ENCODE measurements at regions not wholly inside any gene's neighbourhood (a gene's known extent, or its start where the extent isn't known, plus 50 kb on each side); places are given as distances from the start of the nearest gene placed in this dataset.

DNA sequence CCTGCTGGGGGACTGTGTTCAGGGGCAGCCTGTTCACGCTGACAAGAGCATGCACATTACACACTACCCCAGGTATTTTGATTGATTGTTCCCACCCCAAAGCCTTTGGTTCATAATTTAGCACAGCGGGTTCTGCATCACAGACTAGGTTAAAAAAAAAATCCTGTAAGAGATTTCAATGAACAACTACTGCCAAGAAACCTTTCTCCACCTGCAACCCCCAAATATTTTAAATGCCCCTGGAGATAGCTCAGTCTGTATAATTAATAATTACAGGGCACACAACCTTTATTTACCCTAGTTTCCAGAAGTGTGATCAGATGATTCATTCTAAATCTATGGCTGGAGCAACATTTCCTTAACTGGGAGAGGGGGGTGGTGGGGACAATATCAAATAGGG lies 87.6 kb downstream of the NR2F2 start:
- H3K4me1 Mint-ChIP-seq, result peaks cover 1% of the 10 kb centered on the region
- no peak overlapping the region for H3K27ac Mint-ChIP-seq
- peaks cover 2% of the 10 kb centered on the region for H3K36me3 Mint-ChIP-seq (ENCODE audit: low read depth)
- H3K9me3 Mint-ChIP-seq, result no peaks in the 10 kb centered on the region
- H3K4me3 Mint-ChIP-seq, result no peak overlapping the region
- peaks cover 35% of the 10 kb centered on the region for H3K27me3 Mint-ChIP-seq
- POLR2A ChIA-PET, result no interaction called here
- no peak for DNase-seq
- CTCF ChIA-PET, result no interaction called here

DNA sequence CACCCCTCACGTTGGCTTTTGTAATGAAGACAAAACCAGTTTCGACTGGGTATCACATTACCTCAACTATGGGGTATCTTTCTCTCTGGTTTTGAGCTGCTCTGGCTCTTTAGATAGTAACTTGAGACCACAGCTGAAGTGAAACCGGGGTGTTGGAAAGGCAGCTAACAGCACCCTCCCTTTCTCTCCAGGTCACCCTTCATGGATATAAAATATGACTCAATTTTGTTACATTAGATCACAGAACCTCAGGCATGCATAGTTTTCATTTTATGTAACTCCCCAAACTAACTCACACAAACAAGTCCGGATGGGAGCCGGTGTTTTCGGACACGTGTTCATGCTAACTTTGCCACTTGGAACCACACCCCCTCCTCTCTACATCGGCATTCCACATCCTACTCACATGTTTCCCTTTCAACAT lies 90.7 kb downstream of the NR2F2 start:
- Mint-ChIP-seq H3K27me3 (peaks cover 15% of the 10 kb centered on the region), H3K4me1 (peaks cover 1% of the 10 kb centered on the region), H3K4me3 (no peak overlapping the region), H3K36me3 (ENCODE audit: low read depth) (peaks cover 2% of the 10 kb centered on the region), H3K27ac (no peak overlapping the region), H3K9me3 (no peaks in the 10 kb centered on the region)
- CTCF ChIA-PET, result no interaction called here
- no peak for DNase-seq
- POLR2A ChIA-PET, result no interaction called here

DNA sequence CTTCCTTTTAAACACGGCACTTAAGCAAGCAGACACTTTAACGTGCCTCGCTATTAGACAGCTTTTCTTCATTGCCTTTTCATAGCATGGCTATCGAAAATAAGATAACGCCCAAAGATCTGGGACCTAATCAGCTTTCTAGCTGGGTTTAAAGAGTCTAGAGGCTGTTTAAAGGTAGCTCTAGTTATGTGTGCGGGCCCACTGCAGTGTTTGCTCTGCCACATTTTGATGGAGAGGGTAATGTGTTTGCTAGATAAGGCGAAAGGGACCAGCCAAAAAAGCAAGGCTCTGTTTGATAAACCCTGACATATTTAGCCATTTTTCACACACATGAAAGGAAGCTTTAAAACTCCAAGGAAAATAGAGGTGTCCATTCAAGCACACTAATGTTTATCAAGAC lies 91.6 kb downstream of the NR2F2 start:
- no peak overlapping the region for H3K27ac Mint-ChIP-seq
- H3K27me3 Mint-ChIP-seq, result peaks cover 14% of the 10 kb centered on the region
- H3K36me3 Mint-ChIP-seq (ENCODE audit: low read depth), result peaks cover 2% of the 10 kb centered on the region
- H3K4me3 Mint-ChIP-seq, result no peak overlapping the region
- ChIA-PET POLR2A (no interaction called here), CTCF (interaction anchor here (1.0 kb wide), 1 partner anchor 65 kb away, joined by 3 read pairs; no protein-coding TSS in a partner anchor)
- H3K9me3 Mint-ChIP-seq, result no peaks in the 10 kb centered on the region
- H3K4me1 Mint-ChIP-seq, result peaks cover 1% of the 10 kb centered on the region
- DNase-seq, result no peak

DNA sequence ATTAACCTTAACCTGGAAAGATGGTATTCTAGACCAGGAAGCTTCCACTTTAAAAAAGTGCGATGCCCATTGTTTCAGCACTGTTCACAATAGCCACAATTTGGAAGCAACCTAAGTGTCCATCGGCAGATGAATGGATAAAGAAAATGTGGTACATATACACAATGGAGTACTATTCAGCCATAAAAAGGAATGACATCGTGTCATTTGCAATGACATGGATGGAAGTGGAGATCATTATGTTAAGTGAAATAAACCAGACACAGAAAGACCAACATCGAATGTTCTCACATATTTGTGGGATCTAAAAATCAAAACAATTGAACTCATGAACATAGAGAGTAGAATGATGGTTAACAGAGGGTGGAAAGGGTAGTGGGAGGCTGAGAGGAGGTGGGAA lies 94.2 kb downstream of the NR2F2 start:
- ChIA-PET CTCF (no interaction called here), POLR2A (no interaction called here)
- DNase-seq, result no peak
- H3K4me3 Mint-ChIP-seq, result no peak overlapping the region
- H3K27ac Mint-ChIP-seq, result no peak overlapping the region
- no peaks in the 10 kb centered on the region for H3K27me3 Mint-ChIP-seq
- no peaks in the 10 kb centered on the region for H3K36me3 Mint-ChIP-seq (ENCODE audit: low read depth)
- H3K4me1 Mint-ChIP-seq, result no peaks in the 10 kb centered on the region
- no peaks in the 10 kb centered on the region for H3K9me3 Mint-ChIP-seq

GRCh38 chr15:96428742-96429141 lies 98.2 kb downstream of the NR2F2 start:
- no peak for DNase-seq
- ChIA-PET POLR2A (no interaction called here), CTCF (no interaction called here)
- no peaks in the 10 kb centered on the region for H3K27me3 Mint-ChIP-seq
- no peaks in the 10 kb centered on the region for H3K4me1 Mint-ChIP-seq
- no peaks in the 10 kb centered on the region for H3K36me3 Mint-ChIP-seq (ENCODE audit: low read depth)
- H3K9me3 Mint-ChIP-seq, result no peaks in the 10 kb centered on the region
- no peak overlapping the region for H3K4me3 Mint-ChIP-seq
- no peak overlapping the region for H3K27ac Mint-ChIP-seq

DNA sequence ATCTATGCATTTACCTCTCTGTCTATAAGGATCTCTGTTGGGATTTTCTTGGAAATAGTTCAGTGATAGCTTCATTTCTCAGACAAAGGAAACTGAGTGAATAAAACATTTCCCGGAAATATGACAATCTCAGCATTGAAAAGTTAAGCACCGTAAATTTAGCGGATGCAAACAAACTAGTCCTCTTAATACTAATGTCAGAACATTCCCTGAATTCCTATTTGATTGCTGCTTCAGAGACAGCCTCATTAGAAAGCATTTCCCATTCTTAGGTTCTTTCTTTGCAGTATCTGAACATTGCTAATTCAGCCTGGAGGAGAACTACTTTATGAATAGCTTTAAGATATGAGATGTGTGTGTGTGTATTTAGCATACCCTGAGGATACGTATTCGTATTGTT lies 101.3 kb downstream of the NR2F2 start:
- H3K9me3 Mint-ChIP-seq, result peaks cover 3% of the 10 kb centered on the region
- ChIA-PET CTCF (no interaction called here), POLR2A (no interaction called here)
- H3K4me1 Mint-ChIP-seq, result no peaks in the 10 kb centered on the region
- no peaks in the 10 kb centered on the region for H3K36me3 Mint-ChIP-seq (ENCODE audit: low read depth)
- DNase-seq, result no peak
- H3K4me3 Mint-ChIP-seq, result no peak overlapping the region
- H3K27ac Mint-ChIP-seq, result no peak overlapping the region
- no peaks in the 10 kb centered on the region for H3K27me3 Mint-ChIP-seq

- no peak overlapping the region for H3K27ac Mint-ChIP-seq
- no peak for DNase-seq
- ChIA-PET POLR2A (no interaction called here), CTCF (no interaction called here)
- no peak overlapping the region for H3K4me3 Mint-ChIP-seq
- no peaks in the 10 kb centered on the region for H3K36me3 Mint-ChIP-seq (ENCODE audit: low read depth)
- H3K9me3 Mint-ChIP-seq, result peaks cover 3% of the 10 kb centered on the region
- no peaks in the 10 kb centered on the region for H3K27me3 Mint-ChIP-seq
- no peaks in the 10 kb centered on the region for H3K4me1 Mint-ChIP-seq
Observed at GRCh38 chr15:96435022-96435421, 104.5 kb downstream of the NR2F2 start.

- H3K9me3 Mint-ChIP-seq, result peaks cover 3% of the 10 kb centered on the region
- no peak for DNase-seq
- ChIA-PET POLR2A (no interaction called here), CTCF (no interaction called here)
- H3K4me1 Mint-ChIP-seq, result no peaks in the 10 kb centered on the region
- H3K36me3 Mint-ChIP-seq (ENCODE audit: low read depth), result no peaks in the 10 kb centered on the region
- no peaks in the 10 kb centered on the region for H3K27me3 Mint-ChIP-seq
- no peak overlapping the region for H3K4me3 Mint-ChIP-seq
- H3K27ac Mint-ChIP-seq, result no peak overlapping the region
Observed at GRCh38 chr15:96435841-96436240, 105.3 kb downstream of the NR2F2 start.

DNA sequence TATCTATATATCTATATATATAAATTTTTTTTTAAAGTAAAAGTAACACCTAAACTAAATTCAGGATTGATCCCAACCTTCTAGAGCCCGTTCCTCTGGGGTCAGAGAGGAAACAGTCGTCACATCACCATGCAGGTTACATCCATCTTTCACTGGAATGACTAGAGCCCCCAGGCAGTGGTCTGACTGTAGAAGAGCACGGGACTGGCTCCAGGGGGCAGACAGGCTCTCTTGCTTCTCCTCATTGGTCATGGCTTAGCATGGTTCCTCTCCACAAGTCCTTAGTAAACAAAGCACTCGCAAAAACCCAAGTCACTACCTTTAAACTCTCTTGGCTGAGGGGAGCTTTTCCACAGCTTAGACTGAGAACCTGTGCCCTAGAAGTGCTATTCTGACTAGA lies 110.5 kb downstream of the NR2F2 start:
- H3K4me3 Mint-ChIP-seq, result no peak overlapping the region
- no peak overlapping the region for H3K27ac Mint-ChIP-seq
- no peaks in the 10 kb centered on the region for H3K36me3 Mint-ChIP-seq (ENCODE audit: low read depth)
- no peaks in the 10 kb centered on the region for H3K27me3 Mint-ChIP-seq
- peaks cover 7% of the 10 kb centered on the region for H3K9me3 Mint-ChIP-seq
- H3K4me1 Mint-ChIP-seq, result no peaks in the 10 kb centered on the region
- no peak for DNase-seq
- CTCF ChIA-PET, result no interaction called here
- POLR2A ChIA-PET, result no interaction called here

- no peak for DNase-seq
- Mint-ChIP-seq H3K4me3 (no peak overlapping the region), H3K4me1 (no peaks in the 10 kb centered on the region), H3K27me3 (no peaks in the 10 kb centered on the region), H3K9me3 (peaks cover 7% of the 10 kb centered on the region), H3K27ac (no peak overlapping the region), H3K36me3 (ENCODE audit: low read depth) (no peaks in the 10 kb centered on the region)
- ChIA-PET POLR2A (no interaction called here), CTCF (no interaction called here)
Observed at GRCh38 chr15:96442076-96442475, 111.6 kb downstream of the NR2F2 start.

DNA sequence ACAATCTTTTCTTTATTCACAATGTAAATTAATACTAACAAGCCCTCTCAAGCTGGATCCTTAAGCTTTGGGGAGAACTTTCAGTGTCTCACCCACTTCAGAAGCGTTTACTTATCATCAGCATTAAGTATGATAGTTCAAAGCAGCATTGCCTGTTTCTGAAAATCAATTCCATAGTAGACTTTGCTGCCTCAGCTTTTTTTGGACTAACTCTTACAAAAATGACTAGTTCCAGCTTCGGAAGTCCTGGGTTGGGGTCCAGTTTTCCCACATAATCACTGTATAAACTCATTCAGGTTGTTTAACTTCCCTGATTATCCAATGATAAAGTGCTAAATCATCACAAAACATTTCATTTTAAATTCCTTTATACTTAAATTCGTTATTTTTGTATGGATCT lies 114.4 kb downstream of the NR2F2 start:
- ChIA-PET CTCF (no interaction called here), POLR2A (no interaction called here)
- no peak overlapping the region for H3K27ac Mint-ChIP-seq

GRCh38 chr15:96448923-96449322 lies 118.4 kb downstream of the NR2F2 start:
- H3K27ac Mint-ChIP-seq, result no peak overlapping the region
- no peaks in the 10 kb centered on the region for H3K36me3 Mint-ChIP-seq (ENCODE audit: low read depth)
- H3K9me3 Mint-ChIP-seq, result peaks cover 4% of the 10 kb centered on the region
- ChIA-PET CTCF (no interaction called here), POLR2A (no interaction called here)
- no peaks in the 10 kb centered on the region for H3K27me3 Mint-ChIP-seq
- H3K4me1 Mint-ChIP-seq, result no peaks in the 10 kb centered on the region
- H3K4me3 Mint-ChIP-seq, result no peak overlapping the region
- no peak for DNase-seq

More for the DNA sequence above, 114.4 kb downstream of the NR2F2 start:
- Mint-ChIP-seq H3K36me3 (ENCODE audit: low read depth) (no peaks in the 10 kb centered on the region), H3K4me1 (no peaks in the 10 kb centered on the region), H3K27me3 (no peaks in the 10 kb centered on the region), H3K9me3 (peaks cover 7% of the 10 kb centered on the region), H3K4me3 (no peak overlapping the region)
- DNase-seq, result no peak

DNA sequence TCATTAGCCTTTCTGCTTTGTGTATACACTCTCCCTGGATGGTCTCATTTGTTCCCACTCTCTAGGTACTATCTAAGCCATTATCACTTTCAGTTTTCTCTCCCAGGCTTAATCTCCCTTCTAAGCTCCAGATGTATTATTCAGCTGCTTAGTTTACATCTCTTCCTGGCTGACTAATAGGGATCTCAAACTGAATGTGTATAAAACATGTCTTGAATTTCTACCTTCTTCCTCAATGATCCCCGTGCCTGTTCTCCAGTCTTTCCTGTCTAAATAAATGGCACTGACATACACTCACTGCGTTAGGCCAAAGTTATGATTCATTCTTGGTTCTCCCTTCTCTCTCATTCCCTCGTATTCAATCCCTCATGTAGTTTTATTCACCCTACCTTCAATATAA lies 127.3 kb downstream of the NR2F2 start:
- ChIA-PET CTCF (no interaction called here), POLR2A (no interaction called here)
- Mint-ChIP-seq H3K4me1 (no peaks in the 10 kb centered on the region), H3K36me3 (ENCODE audit: low read depth) (no peaks in the 10 kb centered on the region), H3K27me3 (no peaks in the 10 kb centered on the region), H3K9me3 (peaks cover 2% of the 10 kb centered on the region), H3K27ac (no peak overlapping the region), H3K4me3 (no peak overlapping the region)
- no peak for DNase-seq

DNA sequence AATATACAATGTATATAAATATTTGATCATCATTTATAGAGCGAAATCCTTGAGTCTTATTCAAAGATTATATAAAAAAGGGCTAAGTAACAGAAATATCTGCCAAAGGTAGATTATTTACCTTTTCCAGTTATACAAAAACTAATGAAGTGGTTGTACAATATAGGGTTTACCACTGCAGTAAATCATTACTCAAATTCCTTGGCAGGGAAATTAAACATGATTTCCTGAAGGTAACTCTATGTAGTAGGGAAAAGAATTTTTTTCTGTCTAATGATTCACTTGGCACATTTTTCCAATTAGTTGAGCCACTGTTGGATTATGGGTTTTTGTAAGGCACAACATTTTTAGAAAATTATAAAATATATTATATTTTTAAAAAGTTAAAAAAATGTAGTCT lies 129.6 kb downstream of the NR2F2 start:
- Mint-ChIP-seq H3K27me3 (no peaks in the 10 kb centered on the region), H3K27ac (no peak overlapping the region), H3K36me3 (ENCODE audit: low read depth) (no peaks in the 10 kb centered on the region), H3K4me1 (no peaks in the 10 kb centered on the region), H3K9me3 (no peaks in the 10 kb centered on the region), H3K4me3 (no peak overlapping the region)
- CTCF ChIA-PET, result no interaction called here
- POLR2A ChIA-PET, result no interaction called here
- no peak for DNase-seq
